Sigmoid colon (tissue), 6 donors: ENCODE measurements at regions not wholly inside any gene's neighbourhood (a gene's known extent, or its start where the extent isn't known, plus 50 kb on each side); places are given as distances from the start of the nearest gene placed in this dataset.
A peak's percentile ranks its signal among the peaks of the same experiment; 100 is the strongest.

ENCODE experiments used
- DNase-seq: peaks from one replicate; pipeline ENCODE4 v3.0.0-alpha.2; 2019
- H3K27ac ChIP-seq, 4 donors: fragments of 200-600 bp; sonication (generic); one replicate each; pipeline ENCODE4 v1.5.1; 2016 to 2019; ENCODE audit warnings: mild to moderate bottlenecking in 1 of 4
- H3K27me3 ChIP-seq, 3 donors: fragments of 200-600 bp; sonication (generic); one replicate each; pipeline ENCODE4 v1.5.1; 2019; ENCODE audit warnings: mild to moderate bottlenecking in 1 of 3
- H3K36me3 ChIP-seq, 4 donors: fragments of 200-600 bp; sonication (generic); one replicate each; pipeline ENCODE4 v1.5.1; 2016 to 2019
- H3K4me1 ChIP-seq, 4 donors: fragments of 200-600 bp; sonication (generic); one replicate each; pipeline ENCODE4 v1.5.1; 2017 to 2019
- H3K4me3 ChIP-seq, 4 donors: fragments of 200-600 bp; sonication (generic); one replicate each; pipeline ENCODE4 v1.5.1; 2017 to 2019; ENCODE audit warnings: mild to moderate bottlenecking in 2 of 4, moderate library complexity in 1 of 4
- H3K9me3 ChIP-seq, 4 donors: fragments of 200-600 bp in 3 of 4; sonication (generic) in 3 of 4; one replicate each; pipeline versions ENCODE4 v1.5.1 to v1.6.1; 2013 to 2019
- EP300 ChIP-seq, 4 donors: sonication (generic); formaldehyde crosslinking; IDR thresholded peaks; one replicate each; pipeline ENCODE4 v1.6.1; 2017; ENCODE audit warnings: antibody characterized with exemption in 4 of 4
- POLR2A ChIP-seq, 2 donors: fragments of 450-650 bp; IDR thresholded peaks; one replicate each; pipeline ENCODE4 v1.6.1; 2016; ENCODE audit warnings: antibody characterized with exemption in 2 of 2, mild to moderate bottlenecking in 2 of 2, moderate library complexity in 2 of 2
- POLR2AphosphoS5 ChIP-seq, 4 donors: sonication (generic); formaldehyde crosslinking; IDR thresholded peaks; one replicate each; pipeline ENCODE4 v1.6.1; 2017; ENCODE audit warnings: antibody characterized with exemption in 4 of 4
- WGBS, 2 donors: extraction: QIAGEN DNeasy Blood & Tissue Kit; methylation state at CpG; one replicate each; pipeline ENCODE4 v1.1.7; 2013; 5-methylcytosine and 5-hydroxymethylcytosine counted together
- intact Hi-C: fragments of 100-400 bp; cut with DNase I; formaldehyde crosslinking; loops from one replicate; pipeline ENCODE4 v1.15.1; 2023
- TF ChIP-seq, protein P1 (sequence below), 4 experiments: fragments of 450-650 bp in 3 of 4; fragments of 200-600 bp in 1 of 4; IDR thresholded peaks; one replicate each; pipeline ENCODE4 v1.5.1; 2016 to 2019; ENCODE audit warnings: antibody characterized with exemption in 4 of 4, mild to moderate bottlenecking in 3 of 4, moderate library complexity in 2 of 4
- donor health status: healthy with polysubstance abuse.
- donor health status: healthy.

GRCh38 chr7:17405786-17406185 lies 107.3 kb downstream of the AHR start:
- no peak overlapping the region for H3K4me3 ChIP-seq
- intact Hi-C loops, result no loop called here

GRCh38 chr7:17406738-17407137 lies 108.3 kb downstream of the AHR start:
- intact Hi-C loops, result no loop called here
- H3K27ac ChIP-seq, result no peak overlapping the region
- WGBS, 2 donors, result 77 to 87% methylated on average over 3 of the region's 3 CpGs

More at GRCh38 chr7:17405786-17406185, 107.3 kb downstream of the AHR start:
- Histone ChIP-seq H3K27me3 (no peaks in the 10 kb centered on the region), H3K27ac (no peak overlapping the region), H3K36me3 (no peaks in the 10 kb centered on the region), H3K9me3 (no peaks in the 10 kb centered on the region), H3K4me1 (no peaks in the 10 kb centered on the region)
- no peak for DNase-seq
- 66 to 83% methylated on average over 8 of the region's 8 CpGs for WGBS, 2 donors
- TF ChIP-seq EP300 (IDR thresholded peaks at IDR 0.05), result no peak

DNA sequence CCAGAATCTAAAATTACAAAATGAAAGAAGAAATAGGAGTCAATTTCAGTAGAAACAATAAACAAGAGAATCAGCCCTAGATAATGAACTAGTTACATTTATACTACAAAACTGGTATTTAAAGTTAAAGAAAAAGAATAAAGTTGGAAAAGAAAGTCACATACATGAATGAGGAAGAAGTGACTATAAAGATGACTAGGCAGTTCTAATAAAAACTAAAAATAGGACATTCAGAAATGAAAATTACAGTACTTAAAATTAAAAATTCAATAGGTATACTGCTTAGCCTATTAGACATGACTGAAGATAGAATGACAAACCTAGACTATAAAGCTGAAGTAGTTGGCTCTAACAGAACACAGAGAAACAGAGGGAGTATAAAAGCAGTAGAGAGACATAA lies 108.8 kb downstream of the AHR start:
- intact Hi-C loops, result no loop called here
- Histone ChIP-seq H3K27ac (no peak overlapping the region), H3K9me3 (no peaks in the 10 kb centered on the region), H3K36me3 (no peaks in the 10 kb centered on the region), H3K4me3 (no peak overlapping the region), H3K4me1 (no peaks in the 10 kb centered on the region), H3K27me3 (no peaks in the 10 kb centered on the region)
- DNase-seq, result no peak
- TF ChIP-seq, protein P1, sequence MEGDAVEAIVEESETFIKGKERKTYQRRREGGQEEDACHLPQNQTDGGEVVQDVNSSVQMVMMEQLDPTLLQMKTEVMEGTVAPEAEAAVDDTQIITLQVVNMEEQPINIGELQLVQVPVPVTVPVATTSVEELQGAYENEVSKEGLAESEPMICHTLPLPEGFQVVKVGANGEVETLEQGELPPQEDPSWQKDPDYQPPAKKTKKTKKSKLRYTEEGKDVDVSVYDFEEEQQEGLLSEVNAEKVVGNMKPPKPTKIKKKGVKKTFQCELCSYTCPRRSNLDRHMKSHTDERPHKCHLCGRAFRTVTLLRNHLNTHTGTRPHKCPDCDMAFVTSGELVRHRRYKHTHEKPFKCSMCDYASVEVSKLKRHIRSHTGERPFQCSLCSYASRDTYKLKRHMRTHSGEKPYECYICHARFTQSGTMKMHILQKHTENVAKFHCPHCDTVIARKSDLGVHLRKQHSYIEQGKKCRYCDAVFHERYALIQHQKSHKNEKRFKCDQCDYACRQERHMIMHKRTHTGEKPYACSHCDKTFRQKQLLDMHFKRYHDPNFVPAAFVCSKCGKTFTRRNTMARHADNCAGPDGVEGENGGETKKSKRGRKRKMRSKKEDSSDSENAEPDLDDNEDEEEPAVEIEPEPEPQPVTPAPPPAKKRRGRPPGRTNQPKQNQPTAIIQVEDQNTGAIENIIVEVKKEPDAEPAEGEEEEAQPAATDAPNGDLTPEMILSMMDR (IDR thresholded peaks at IDR 0.05), result no peak
- no peak for TF ChIP-seq POLR2A (IDR thresholded peaks at IDR 0.05)
- TF ChIP-seq EP300 (IDR thresholded peaks at IDR 0.05), result no peak
- TF ChIP-seq POLR2AphosphoS5 (IDR thresholded peaks at IDR 0.05), result no peak

More at GRCh38 chr7:17406738-17407137, 108.3 kb downstream of the AHR start:
- no peak for DNase-seq
- Histone ChIP-seq H3K27me3 (no peaks in the 10 kb centered on the region), H3K4me3 (no peak overlapping the region), H3K4me1 (no peaks in the 10 kb centered on the region), H3K36me3 (no peaks in the 10 kb centered on the region), H3K9me3 (no peaks in the 10 kb centered on the region)
- TF ChIP-seq, protein P1 (IDR thresholded peaks at IDR 0.05), result no peak
- TF ChIP-seq POLR2AphosphoS5 (IDR thresholded peaks at IDR 0.05), result no peak
- no peak for TF ChIP-seq EP300 (IDR thresholded peaks at IDR 0.05)
- TF ChIP-seq POLR2A (IDR thresholded peaks at IDR 0.05), result no peak

DNA sequence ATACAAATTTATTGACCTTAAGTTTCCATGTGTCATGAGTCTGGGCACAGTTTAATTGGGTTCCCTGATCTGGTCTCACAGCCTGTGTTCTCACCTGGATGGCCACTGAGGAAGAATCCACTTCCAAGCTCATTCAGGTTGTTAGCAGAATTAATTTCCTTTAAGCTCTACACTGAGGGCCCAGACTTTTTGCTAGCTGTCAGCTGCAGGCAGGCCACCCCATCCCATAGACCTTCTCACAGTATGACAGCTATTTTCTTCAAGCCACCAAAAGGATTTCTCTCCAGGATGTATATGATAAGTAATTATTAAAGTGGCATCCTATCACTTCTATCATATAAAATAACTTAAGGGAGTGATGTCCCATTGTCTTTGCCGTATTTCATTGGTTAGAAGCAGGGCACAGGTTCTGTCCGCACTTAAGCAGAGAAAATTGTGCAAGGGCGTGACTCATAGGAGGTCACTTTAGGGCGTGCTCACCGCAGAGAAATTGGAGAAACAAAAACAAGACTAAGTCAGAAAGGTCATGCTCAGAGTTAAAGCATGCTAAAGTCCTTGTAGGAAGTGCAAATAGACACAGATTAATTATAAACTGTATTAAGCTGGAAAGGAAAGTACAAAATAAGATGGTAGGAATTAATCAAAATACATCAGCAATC lies 109.9 kb downstream of the AHR start:
- H3K4me3 ChIP-seq, result no peak overlapping the region
- WGBS, 2 donors, result 59 to 63% methylated on average over 5 of the region's 5 CpGs
- peak; percentile 80 for DNase-seq
- TF ChIP-seq, protein P1 (IDR thresholded peaks at IDR 0.05), result no peak
- TF ChIP-seq POLR2AphosphoS5 (IDR thresholded peaks at IDR 0.05), result peak in 2 of 4 donors; percentile 26 to 42
- no peaks in the 10 kb centered on the region for H3K4me1 ChIP-seq
- H3K27ac ChIP-seq, result peak overlapping the region in 1 of 4 donors; percentile 12
- no peaks in the 10 kb centered on the region for H3K9me3 ChIP-seq
- H3K36me3 ChIP-seq, result no peaks in the 10 kb centered on the region
- intact Hi-C loops, result no loop called here
- H3K27me3 ChIP-seq, result no peaks in the 10 kb centered on the region

DNA sequence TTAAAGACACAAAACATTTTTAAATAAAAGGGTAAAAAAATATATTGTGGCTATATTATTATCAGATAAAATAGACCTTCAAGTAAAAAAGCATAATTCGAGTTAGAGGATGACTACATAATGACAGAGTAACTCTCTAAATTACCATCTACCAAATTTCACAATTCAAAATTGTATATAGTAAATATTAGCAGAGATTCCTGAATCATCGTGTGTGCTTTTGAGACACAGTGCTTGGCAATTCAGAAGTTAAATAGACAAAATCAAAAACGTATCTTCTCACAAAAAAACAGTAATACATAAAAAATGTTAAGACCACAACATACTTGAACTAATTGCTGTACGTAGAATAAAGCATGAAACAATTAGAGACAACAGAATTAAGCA lies 110.4 kb downstream of the AHR start:
- no peak for DNase-seq
- Histone ChIP-seq H3K27me3 (no peaks in the 10 kb centered on the region), H3K27ac (no peak overlapping the region), H3K4me3 (no peak overlapping the region), H3K36me3 (no peaks in the 10 kb centered on the region), H3K9me3 (no peaks in the 10 kb centered on the region), H3K4me1 (no peaks in the 10 kb centered on the region)
- intact Hi-C loops, result no loop called here
- TF ChIP-seq POLR2AphosphoS5 (IDR thresholded peaks at IDR 0.05) (no peak), EP300 (IDR thresholded peaks at IDR 0.05) (no peak), POLR2A (IDR thresholded peaks at IDR 0.05) (no peak)
- TF ChIP-seq, protein P1 (IDR thresholded peaks at IDR 0.05), result no peak
- 74 to 84% methylated on average over 4 of the region's 4 CpGs for WGBS, 2 donors
